ENCODE measurements at regions not wholly inside any gene's neighbourhood (a gene's known extent, or its start where the extent isn't known, plus 50 kb on each side); places are given as distances from the start of the nearest gene placed in this dataset.

GRCh38 chr15:39191871-39192291, 389.0 kb upstream of the THBS1 start:
- TF ChIP-seq CTCF (IDR thresholded peaks at IDR 0.05; ENCODE audit: low read length) (no peak), EZH2phosphoT487 (IDR thresholded peaks at IDR 0.05; ENCODE audit: low read length) (no peak), EZH2 (optimal IDR thresholded peaks at IDR 0.05; ENCODE audit: low read depth, low read length) (no peak)

All from MM.1S (cell line).